CD14-positive monocyte (primary cell): ENCODE measurements at regions not wholly inside any gene's neighbourhood (a gene's known extent, or its start where the extent isn't known, plus 50 kb on each side); places are given as distances from the start of the nearest gene placed in this dataset.
A peak's percentile ranks its signal among the peaks of the same experiment; 100 is the strongest.

ENCODE experiments used
- DNase-seq, 3 donors: peaks; one replicate each; pipeline ENCODE4 v3.0.0-alpha.2; 2011 to 2022
- H2AFZ ChIP-seq: 2 replicates; pipeline ENCODE4 v1.6.0; 2012; ENCODE audit warnings: mild to moderate bottlenecking, low read depth, low read length, inconsistent platforms; ENCODE audit not compliant: insufficient read depth, poor library complexity, severe bottlenecking
- H3K27ac ChIP-seq, 2 donors: 1 replicate in 1 of 2; 2 replicates in 1 of 2; pipeline ENCODE4 v1.5.1; 2012 to 2013; ENCODE audit warnings: low read length in 2 of 2, control low read depth in 1 of 2, inconsistent platforms in 1 of 2, low read depth in 1 of 2, mild to moderate bottlenecking in 1 of 2
- H3K27me3 ChIP-seq, 2 donors: one replicate each; pipeline versions ENCODE4 v1.6.0 to v1.6.1; 2011 to 2013; ENCODE audit warnings: low read length in 2 of 2; ENCODE audit not compliant: control insufficient read depth in 2 of 2, insufficient read depth in 2 of 2
- H3K36me3 ChIP-seq, 2 donors: replicated peaks in 1 of 2; 1 replicate in 1 of 2; 2 replicates in 1 of 2; pipeline versions ENCODE4 v1.5.1 to v1.6.1; 2012 to 2013; ENCODE audit warnings: low read length in 2 of 2, control low read depth in 1 of 2, inconsistent platforms in 1 of 2, mild to moderate bottlenecking in 1 of 2; ENCODE audit not compliant: insufficient read depth in 2 of 2, control insufficient read depth in 1 of 2
- H3K4me1 ChIP-seq, 2 donors: 1 replicate in 1 of 2; 2 replicates in 1 of 2; pipeline versions ENCODE4 v1.5.1 to v1.6.1; 2012 to 2013; ENCODE audit warnings: low read length in 2 of 2, control low read depth in 1 of 2, inconsistent platforms in 1 of 2, mild to moderate bottlenecking in 1 of 2, moderate library complexity in 1 of 2; ENCODE audit not compliant: insufficient read depth in 2 of 2, control insufficient read depth in 1 of 2
- H3K4me2 ChIP-seq: replicated peaks from 2 replicates; pipeline ENCODE3; 2012; ENCODE audit warnings: low read length, moderate library complexity, mild to moderate bottlenecking; ENCODE audit not compliant: poor library complexity, severe bottlenecking; ENCODE audit errors: extremely low read depth
- H3K4me3 ChIP-seq, 3 experiments: fragments of 200-600 bp in 1 of 3; sonication (generic) in 1 of 3; replicated peaks in 1 of 3; 1 replicate in 2 of 3; 2 replicates in 1 of 3; pipeline ENCODE4 v1.5.1; 2011 to 2013; ENCODE audit warnings: low read length in 3 of 3, mild to moderate bottlenecking in 3 of 3, control low read depth in 2 of 3, low read depth in 2 of 3, inconsistent platforms in 1 of 3, moderate library complexity in 1 of 3
- H3K79me2 ChIP-seq: 2 replicates; pipeline ENCODE4 v1.6.0; 2012; ENCODE audit warnings: mild to moderate bottlenecking, control low read depth, inconsistent platforms, low read length, moderate library complexity; ENCODE audit not compliant: insufficient read depth
- H3K9ac ChIP-seq: 2 replicates; pipeline ENCODE4 v1.6.0; 2017; ENCODE audit warnings: low read length, mild to moderate bottlenecking; ENCODE audit not compliant: insufficient read depth, poor library complexity, severe bottlenecking
- H3K9me3 ChIP-seq, 2 donors: replicated peaks in 1 of 2; 1 replicate in 1 of 2; 2 replicates in 1 of 2; pipeline versions ENCODE4 v1.5.1 to v1.6.1; 2012 to 2013; ENCODE audit warnings: low read length in 2 of 2, control low read depth in 1 of 2; ENCODE audit not compliant: control insufficient read depth in 1 of 2, insufficient read depth in 1 of 2
- H4K20me1 ChIP-seq: 2 replicates; pipeline ENCODE4 v1.6.0; 2012; ENCODE audit warnings: mild to moderate bottlenecking, low read length, control low read depth, moderate library complexity; ENCODE audit not compliant: insufficient read depth
- H3K27ac Mint-ChIP-seq, 7 donors: one replicate each; pipeline ENCODE4 v1.8.0; 2020; ENCODE audit warnings: mild to moderate bottlenecking in 7 of 7, mixed read lengths in 7 of 7, moderate library complexity in 6 of 7, inconsistent platforms in 2 of 7
- H3K27me3 Mint-ChIP-seq, 3 donors: one replicate each; pipeline ENCODE4 v1.8.0; 2021 to 2022; ENCODE audit warnings: low read depth in 3 of 3, mild to moderate bottlenecking in 3 of 3, mixed read lengths in 3 of 3, moderate library complexity in 3 of 3, inconsistent platforms in 1 of 3
- H3K36me3 Mint-ChIP-seq, 2 donors: one replicate each; pipeline ENCODE4 v1.8.0; 2020; ENCODE audit warnings: mixed read lengths in 2 of 2, inconsistent platforms in 1 of 2, mild to moderate bottlenecking in 1 of 2
- H3K4me1 Mint-ChIP-seq: one replicate; pipeline ENCODE4 v1.8.0; 2020; ENCODE audit warnings: mild to moderate bottlenecking, mixed read lengths
- H3K4me3 Mint-ChIP-seq, 2 donors: one replicate each; pipeline ENCODE4 v1.8.0; 2020; ENCODE audit warnings: mild to moderate bottlenecking in 2 of 2, mixed read lengths in 2 of 2, moderate library complexity in 1 of 2
- H3K9me3 Mint-ChIP-seq, 7 donors: one replicate each; pipeline ENCODE4 v1.8.0; 2020 to 2022; ENCODE audit warnings: mixed read lengths in 7 of 7, mild to moderate bottlenecking in 6 of 7, moderate library complexity in 6 of 7, inconsistent platforms in 2 of 7
- WGBS: methylation state at CpG from one replicate; pipeline ENCODE4 v1.1.5; 2013; ENCODE audit warnings: missing lambda C conversion rate; ENCODE audit not compliant: insufficient coverage; 5-methylcytosine and 5-hydroxymethylcytosine counted together
- intact Hi-C, 2 donors: fragments of 100-400 bp; cut with micrococcal nuclease; formaldehyde crosslinking; loops; one replicate each; pipeline versions ENCODE4 v1.15.0 to v1.15.1; 2023
- TF ChIP-seq, protein P1 (sequence below): fragments of 200-600 bp; IDR thresholded peaks from one replicate; pipeline ENCODE4 v1.8.0; 2022; ENCODE audit warnings: antibody characterized with exemption, mild to moderate bottlenecking

DNA sequence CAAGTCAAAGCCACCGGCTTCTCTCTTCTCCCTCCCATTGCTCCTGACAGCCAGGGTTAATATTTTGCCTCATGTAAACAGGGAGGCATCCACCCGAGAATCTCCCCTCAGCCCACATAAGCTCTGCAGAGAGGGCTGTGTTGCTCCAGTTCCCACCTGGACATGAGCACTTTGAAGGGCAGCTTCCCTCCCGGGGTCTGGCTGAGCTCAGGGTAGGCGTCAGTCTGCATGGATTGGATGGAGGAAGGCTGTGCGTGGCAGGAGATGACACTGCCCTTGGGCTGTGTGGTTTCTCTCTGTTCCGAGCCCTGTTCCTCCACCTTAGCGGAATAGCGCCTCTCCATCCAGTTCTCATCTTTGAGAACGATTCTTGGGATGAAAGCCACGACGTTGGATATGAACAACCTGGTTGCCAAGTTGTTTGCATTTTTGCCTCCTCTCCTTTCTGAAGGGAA, 53.7 kb upstream of the ETS2 start:
- peak overlapping the region; percentile 66 for H2AFZ ChIP-seq
- no peaks in the 10 kb centered on the region for H3K79me2 ChIP-seq
- no peaks in the 10 kb centered on the region for H3K36me3 ChIP-seq
- TF ChIP-seq, protein P1, sequence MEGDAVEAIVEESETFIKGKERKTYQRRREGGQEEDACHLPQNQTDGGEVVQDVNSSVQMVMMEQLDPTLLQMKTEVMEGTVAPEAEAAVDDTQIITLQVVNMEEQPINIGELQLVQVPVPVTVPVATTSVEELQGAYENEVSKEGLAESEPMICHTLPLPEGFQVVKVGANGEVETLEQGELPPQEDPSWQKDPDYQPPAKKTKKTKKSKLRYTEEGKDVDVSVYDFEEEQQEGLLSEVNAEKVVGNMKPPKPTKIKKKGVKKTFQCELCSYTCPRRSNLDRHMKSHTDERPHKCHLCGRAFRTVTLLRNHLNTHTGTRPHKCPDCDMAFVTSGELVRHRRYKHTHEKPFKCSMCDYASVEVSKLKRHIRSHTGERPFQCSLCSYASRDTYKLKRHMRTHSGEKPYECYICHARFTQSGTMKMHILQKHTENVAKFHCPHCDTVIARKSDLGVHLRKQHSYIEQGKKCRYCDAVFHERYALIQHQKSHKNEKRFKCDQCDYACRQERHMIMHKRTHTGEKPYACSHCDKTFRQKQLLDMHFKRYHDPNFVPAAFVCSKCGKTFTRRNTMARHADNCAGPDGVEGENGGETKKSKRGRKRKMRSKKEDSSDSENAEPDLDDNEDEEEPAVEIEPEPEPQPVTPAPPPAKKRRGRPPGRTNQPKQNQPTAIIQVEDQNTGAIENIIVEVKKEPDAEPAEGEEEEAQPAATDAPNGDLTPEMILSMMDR, result no peak
- peak overlapping the region; percentile 62 for H3K4me2 ChIP-seq
- Mint-ChIP-seq H3K27me3 (peaks cover 1 to 2% (median 2%) of the 10 kb centered on the region in 3 donors), H3K4me1 (peaks cover 73% of the 10 kb centered on the region), H3K27ac (peak overlapping the region; percentile 95 to 99 (median 98)), H3K4me3 (peak overlapping the region; percentile 56 to 89), H3K36me3 (no peaks in the 10 kb centered on the region), H3K9me3 (peaks cover 2 to 6% (median 4%) of the 10 kb centered on the region in 7 donors)
- peak overlapping the region in 1 of 3 experiments; percentile 61 for H3K4me3 ChIP-seq
- H3K27ac ChIP-seq, result peak overlapping the region; percentile 91 to 94
- intact Hi-C loops, result loop anchor here in 1 of 2 donors (5.0 to 10.0 kb wide), 2 partner anchors 55 to 253 kb away; partner anchors contain the start of gene ETS2
- no peaks in the 10 kb centered on the region for H4K20me1 ChIP-seq
- 41% methylated on average over 5 of the region's 11 CpGs for WGBS
- H3K27me3 ChIP-seq, result no peaks in the 10 kb centered on the region
- H3K9ac ChIP-seq, result peak overlapping the region; percentile 58
- H3K9me3 ChIP-seq, result peaks cover 3 to 5% of the 10 kb centered on the region in 2 donors
- peaks cover 67 to 68% of the 10 kb centered on the region in 2 donors for H3K4me1 ChIP-seq
- DNase-seq, result peak in 2 of 3 donors; percentile 13 to 20

- H3K27ac Mint-ChIP-seq, result peak overlapping the region in 6 of 7 donors; percentile 10 to 99 (median 90)
- no peaks in the 10 kb centered on the region for H4K20me1 ChIP-seq
- no peaks in the 10 kb centered on the region for H3K27me3 ChIP-seq
- DNase-seq, result no peak
- TF ChIP-seq, protein P1, result no peak
- intact Hi-C loops, result loop anchor here in 1 of 2 donors (5.0 to 10.0 kb wide), 2 partner anchors 54 to 252 kb away; partner anchors contain the start of gene ETS2
- no peaks in the 10 kb centered on the region for H3K36me3 Mint-ChIP-seq
- no peaks in the 10 kb centered on the region for H3K79me2 ChIP-seq
- H3K4me3 Mint-ChIP-seq, result no peak overlapping the region
- no peak overlapping the region for H3K4me2 ChIP-seq
- 86% methylated on average over 1 of the region's 3 CpGs for whole genome bisulfite sequencing
- H2AFZ ChIP-seq, result no peak overlapping the region
- H3K36me3 ChIP-seq, result no peaks in the 10 kb centered on the region
- H3K4me3 ChIP-seq, result no peak overlapping the region
- peaks cover 0 to 3% (median 0%) of the 10 kb centered on the region in 7 donors for H3K9me3 Mint-ChIP-seq
- no peaks in the 10 kb centered on the region for H3K27me3 Mint-ChIP-seq
- H3K4me1 Mint-ChIP-seq, result peaks cover 72% of the 10 kb centered on the region
- H3K9me3 ChIP-seq, result no peaks in the 10 kb centered on the region
- no peak overlapping the region for H3K9ac ChIP-seq
- H3K4me1 ChIP-seq, result peaks cover 71 to 75% of the 10 kb centered on the region in 2 donors
- H3K27ac ChIP-seq, result peak overlapping the region in 1 of 2 donors; percentile 94
Observed at GRCh38 chr21:38753114-38753513, 52.6 kb upstream of the ETS2 start.
